ENCODE measurements at regions not wholly inside any gene's neighbourhood (a gene's known extent, or its start where the extent isn't known, plus 50 kb on each side); places are given as distances from the start of the nearest gene placed in this dataset.

DNA sequence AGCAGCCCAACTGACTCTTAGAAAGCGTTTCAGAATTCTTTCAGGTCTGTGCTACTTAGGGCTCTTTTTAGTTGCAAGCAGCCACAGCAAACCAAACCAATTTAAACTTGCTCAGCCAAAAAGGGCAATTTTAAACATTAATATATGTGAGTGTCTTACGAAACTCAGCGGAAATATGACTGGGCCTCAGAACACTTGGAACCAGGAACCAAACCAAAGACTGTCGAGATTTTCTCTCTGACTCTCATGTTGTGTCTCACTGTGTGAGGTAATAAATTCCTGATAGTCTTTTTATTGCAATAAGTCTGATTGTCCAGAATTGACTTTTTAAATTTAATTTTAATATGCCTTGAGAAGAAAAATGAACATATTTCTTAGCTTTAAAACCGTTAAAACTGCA, 122.3 kb downstream of the SYF2 start:
- intact Hi-C loops (cut with micrococcal nuclease; ENCODE audit: unreplicated experiment), result loop anchor here (10.0 kb wide), 1 partner anchor 95 kb away; no protein-coding TSS in a partner anchor
- TF ChIP-seq REST (IDR thresholded peaks at IDR 0.05; ENCODE audit: insufficient read depth in 1 of 2, low read depth in 2 of 2, low read length in 1 of 2), result no peak
- TF ChIP-seq, protein P1, sequence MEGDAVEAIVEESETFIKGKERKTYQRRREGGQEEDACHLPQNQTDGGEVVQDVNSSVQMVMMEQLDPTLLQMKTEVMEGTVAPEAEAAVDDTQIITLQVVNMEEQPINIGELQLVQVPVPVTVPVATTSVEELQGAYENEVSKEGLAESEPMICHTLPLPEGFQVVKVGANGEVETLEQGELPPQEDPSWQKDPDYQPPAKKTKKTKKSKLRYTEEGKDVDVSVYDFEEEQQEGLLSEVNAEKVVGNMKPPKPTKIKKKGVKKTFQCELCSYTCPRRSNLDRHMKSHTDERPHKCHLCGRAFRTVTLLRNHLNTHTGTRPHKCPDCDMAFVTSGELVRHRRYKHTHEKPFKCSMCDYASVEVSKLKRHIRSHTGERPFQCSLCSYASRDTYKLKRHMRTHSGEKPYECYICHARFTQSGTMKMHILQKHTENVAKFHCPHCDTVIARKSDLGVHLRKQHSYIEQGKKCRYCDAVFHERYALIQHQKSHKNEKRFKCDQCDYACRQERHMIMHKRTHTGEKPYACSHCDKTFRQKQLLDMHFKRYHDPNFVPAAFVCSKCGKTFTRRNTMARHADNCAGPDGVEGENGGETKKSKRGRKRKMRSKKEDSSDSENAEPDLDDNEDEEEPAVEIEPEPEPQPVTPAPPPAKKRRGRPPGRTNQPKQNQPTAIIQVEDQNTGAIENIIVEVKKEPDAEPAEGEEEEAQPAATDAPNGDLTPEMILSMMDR (IDR thresholded peaks at IDR 0.05), result no peak
- TF ChIP-seq SIN3A (IDR thresholded peaks at IDR 0.05; ENCODE audit: borderline replicate concordance, insufficient read depth, low read depth, low read length), result no peak
- TF ChIP-seq POLR2AphosphoS5 (IDR thresholded peaks at IDR 0.05; ENCODE audit: low read depth, low read length), result no peak
- TF ChIP-seq TCF7L2 (IDR thresholded peaks at IDR 0.05; ENCODE audit: low read depth, low read length), result no peak
- Histone ChIP-seq H3K27ac (ENCODE audit: low read length) (no peak overlapping the region), H3K9me3 (ENCODE audit: control insufficient read depth, insufficient read depth, low read depth, low read length) (no peaks in the 10 kb centered on the region), H3K4me1 (ENCODE audit: control insufficient read depth, insufficient read depth, low read length) (no peaks in the 10 kb centered on the region), H3K4me3 (ENCODE audit: low read depth in 2 of 2, low read length in 2 of 2) (no peak overlapping the region), H3K27me3 (ENCODE audit: control insufficient read depth, insufficient read depth, low read length) (no peaks in the 10 kb centered on the region; the same call in 1 of the 2 replicates), H3K36me3 (ENCODE audit: control insufficient read depth, insufficient read depth, low read length) (no peaks in the 10 kb centered on the region)
- no peak for DNase-seq (ENCODE audit: low read depth, low spot score)
- no peak for ATAC-seq
- in situ Hi-C loops (cut with HindIII; ENCODE audit: low pct_unique_long_range_greater_than_20kb, low sequenced_read_pairs), result no loop called here
- no TSS peak for BruUV-seq (replicated peaks)
- POLR2A ChIA-PET, result no interaction called here
- CTCF ChIA-PET, result no interaction called here

DNA sequence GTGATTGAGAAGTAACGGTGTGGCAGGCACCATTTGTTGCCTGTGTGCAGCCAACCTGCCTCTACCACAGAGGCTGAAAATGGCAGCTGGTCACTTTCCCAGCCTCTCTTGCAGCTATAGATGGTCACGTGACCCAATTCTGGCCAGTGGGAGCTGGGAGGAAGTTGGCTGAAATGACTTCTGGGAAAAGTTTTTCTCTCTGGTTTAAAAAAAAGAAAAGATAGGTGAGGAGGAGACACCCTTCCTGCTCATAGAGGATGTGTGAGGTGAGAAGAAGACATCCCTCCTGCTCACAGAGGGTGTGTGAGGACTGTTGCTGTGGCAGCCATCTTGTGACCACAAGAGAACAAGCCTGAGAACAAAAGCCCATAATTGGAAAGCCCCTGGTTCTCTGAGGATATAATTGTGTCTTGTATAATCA, 122.8 kb downstream of the SYF2 start:
- H3K36me3 ChIP-seq (ENCODE audit: control insufficient read depth, insufficient read depth, low read length), result no peaks in the 10 kb centered on the region
- no TSS peak for BruUV-seq (replicated peaks)
- no peak overlapping the region for H3K27ac ChIP-seq (ENCODE audit: low read length)
- ATAC-seq (no peak), DNase-seq (ENCODE audit: low read depth, low spot score) (no peak)
- ChIA-PET POLR2A (no interaction called here), CTCF (no interaction called here)
- in situ Hi-C loops (cut with HindIII; ENCODE audit: low pct_unique_long_range_greater_than_20kb, low sequenced_read_pairs), result no loop called here
- H3K4me1 ChIP-seq (ENCODE audit: control insufficient read depth, insufficient read depth, low read length), result no peaks in the 10 kb centered on the region
- H3K9me3 ChIP-seq (ENCODE audit: control insufficient read depth, insufficient read depth, low read depth, low read length), result no peaks in the 10 kb centered on the region
- H3K27me3 ChIP-seq (ENCODE audit: control insufficient read depth, insufficient read depth, low read length), result no peaks in the 10 kb centered on the region
- intact Hi-C loops (cut with micrococcal nuclease; ENCODE audit: unreplicated experiment), result no loop called here
- no peak overlapping the region for H3K4me3 ChIP-seq (ENCODE audit: low read depth in 2 of 2, low read length in 2 of 2)
- TF ChIP-seq REST (IDR thresholded peaks at IDR 0.05; ENCODE audit: insufficient read depth in 1 of 2, low read depth in 2 of 2, low read length in 1 of 2) (no peak), POLR2AphosphoS5 (IDR thresholded peaks at IDR 0.05; ENCODE audit: low read depth, low read length) (no peak), TCF7L2 (IDR thresholded peaks at IDR 0.05; ENCODE audit: low read depth, low read length) (no peak), SIN3A (IDR thresholded peaks at IDR 0.05; ENCODE audit: borderline replicate concordance, insufficient read depth, low read depth, low read length) (no peak)
- TF ChIP-seq, protein P1 (IDR thresholded peaks at IDR 0.05), result no peak
